ENCODE measurements at regions not wholly inside any gene's neighbourhood (a gene's known extent, or its start where the extent isn't known, plus 50 kb on each side); places are given as distances from the start of the nearest gene placed in this dataset.

- no peak for FAIRE-seq
- POLR2A ChIA-PET (ENCODE audit: partially characterized antibody) = no interaction called here
- TF ChIP-seq POLR2A (IDR thresholded peaks at IDR 0.05; ENCODE audit: control extremely low read depth in 1 of 2, low read depth in 2 of 2, low read length in 2 of 2) (no peak), TBP (IDR thresholded peaks at IDR 0.05; ENCODE audit: low read depth, low read length) (no peak), SRF (IDR thresholded peaks at IDR 0.05; ENCODE audit: low read depth, low read length) (no peak), KDM5A (IDR thresholded peaks at IDR 0.05; ENCODE audit: low read length) (no peak), POLR2AphosphoS5 (IDR thresholded peaks at IDR 0.05; ENCODE audit: low read depth, low read length) (no peak), CEBPB (IDR thresholded peaks at IDR 0.05; ENCODE audit: low read depth, low read length) (no peak), ATF2 (IDR thresholded peaks at IDR 0.05; ENCODE audit: low read length) (no peak), CTBP2 (IDR thresholded peaks at IDR 0.05; ENCODE audit: borderline replicate concordance, insufficient read depth, insufficient read length, low read length) (no peak), SP2 (IDR thresholded peaks at IDR 0.05; ENCODE audit: low read length) (no peak), RFX5 (IDR thresholded peaks at IDR 0.05; ENCODE audit: borderline replicate concordance, low read depth, low read length) (no peak), NRF1 (IDR thresholded peaks at IDR 0.05; ENCODE audit: low read depth, low read length) (no peak), BRCA1 (IDR thresholded peaks at IDR 0.05; ENCODE audit: low read depth, low read length) (no peak), HDAC6 (IDR thresholded peaks at IDR 0.05; ENCODE audit: low read depth, low read length) (no peak)
- TF ChIP-seq, protein P1, sequence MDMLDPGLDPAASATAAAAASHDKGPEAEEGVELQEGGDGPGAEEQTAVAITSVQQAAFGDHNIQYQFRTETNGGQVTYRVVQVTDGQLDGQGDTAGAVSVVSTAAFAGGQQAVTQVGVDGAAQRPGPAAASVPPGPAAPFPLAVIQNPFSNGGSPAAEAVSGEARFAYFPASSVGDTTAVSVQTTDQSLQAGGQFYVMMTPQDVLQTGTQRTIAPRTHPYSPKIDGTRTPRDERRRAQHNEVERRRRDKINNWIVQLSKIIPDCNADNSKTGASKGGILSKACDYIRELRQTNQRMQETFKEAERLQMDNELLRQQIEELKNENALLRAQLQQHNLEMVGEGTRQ (IDR thresholded peaks at IDR 0.05; ENCODE audit: low read length) = no peak
These were observed 399.2 kb upstream of the KIF2A start for GRCh38 chr5:61906820-61907219.

More at GRCh38 chr5:61906820-61907219, 399.2 kb upstream of the KIF2A start:
- no peaks in the 10 kb centered on the region for H3K36me3 ChIP-seq (ENCODE audit: control insufficient read depth in 2 of 4, insufficient read depth in 4 of 4, low read length in 3 of 4)
- H3K23ac ChIP-seq (ENCODE audit: insufficient read length) = no peak overlapping the region
- no peak overlapping the region for H4K8ac ChIP-seq (ENCODE audit: extremely low read depth, insufficient read depth, low read length)
- no peaks in the 10 kb centered on the region for H3K79me1 ChIP-seq (ENCODE audit: low read depth, low read length)
- H3K18ac ChIP-seq (ENCODE audit: extremely low read depth, low read length) = no peak overlapping the region
- H2BK20ac ChIP-seq (ENCODE audit: low read length) = no peak overlapping the region
- no peak overlapping the region for H3K14ac ChIP-seq (ENCODE audit: insufficient read length)
- no peak overlapping the region for H3K4ac ChIP-seq (replicated peaks; ENCODE audit: insufficient read length, low read depth, low read length)
- H3K27ac ChIP-seq (ENCODE audit: low read depth, low read length) = no peak overlapping the region
- no peak overlapping the region for H2BK5ac ChIP-seq (ENCODE audit: low read depth, low read length)
- no peak overlapping the region for H2BK120ac ChIP-seq (replicated peaks; ENCODE audit: low read depth, low read length)
- H4K20me1 ChIP-seq (replicated peaks in 1 of 2; ENCODE audit: control insufficient read depth in 1 of 2, insufficient read depth in 2 of 2, low read length in 2 of 2) = no peaks in the 10 kb centered on the region
- no peaks in the 10 kb centered on the region for H3K23me2 ChIP-seq (ENCODE audit: low read depth, low read length)
- no peak overlapping the region for H2AK5ac ChIP-seq (ENCODE audit: low read depth, low read length)
- no peak overlapping the region for H3K4me2 ChIP-seq (ENCODE audit: insufficient read depth in 1 of 2, low read depth in 2 of 2, low read length in 2 of 2)
- CTCF ChIA-PET (ENCODE audit: partially characterized antibody) = no interaction called here
- 85% methylated on average over 5 of the region's 5 CpGs; no CpG with 5 or more reads in 1 of the 2 experiments for WGBS, 2 experiments (ENCODE audit: extremely low coverage in 1 of 2, insufficient coverage in 1 of 2, insufficient read length in 1 of 2, insufficient replicate concordance in 2 of 2, low coverage in 1 of 2, low lambda C conversion rate in 2 of 2, missing lambda C conversion rate in 1 of 2)
- H4K5ac ChIP-seq (ENCODE audit: insufficient read length, low read depth, low read length) = no peak overlapping the region
- H2AFZ ChIP-seq (ENCODE audit: low read length) = no peak overlapping the region
- no peak for DNase-seq (ENCODE audit: low read depth in 1 of 2, low spot score in 2 of 2)
- H3K27me3 ChIP-seq (replicated peaks in 1 of 4; ENCODE audit: control insufficient read depth in 3 of 4, extremely low read depth in 1 of 4, insufficient read depth in 3 of 4, low read length in 3 of 4) = no peaks in the 10 kb centered on the region
- H3K79me2 ChIP-seq (ENCODE audit: control insufficient read depth in 1 of 2, insufficient read depth in 2 of 2, low read length in 2 of 2) = no peaks in the 10 kb centered on the region
- H3K56ac ChIP-seq (replicated peaks; ENCODE audit: insufficient read length, low read depth, low read length) = no peak overlapping the region
- H2BK12ac ChIP-seq (ENCODE audit: low read depth, low read length) = no peak overlapping the region
- no peak overlapping the region for H3K9ac ChIP-seq (replicated peaks in 1 of 4; ENCODE audit: extremely low read depth in 1 of 4, low read depth in 3 of 4, low read length in 3 of 4)
- H4K91ac ChIP-seq (replicated peaks; ENCODE audit: insufficient read length, low read length) = no peak overlapping the region
- H3K4me3 ChIP-seq (ENCODE audit: extremely low read depth in 1 of 4, insufficient read depth in 2 of 4, low read depth in 3 of 4, low read length in 4 of 4) = no peak overlapping the region
- no peak overlapping the region for H2BK15ac ChIP-seq (ENCODE audit: low read length)
- no peaks in the 10 kb centered on the region for H3K9me3 ChIP-seq (ENCODE audit: insufficient read depth in 2 of 2, low read depth in 1 of 2, low read length in 1 of 2)
- H3K4me1 ChIP-seq (replicated peaks in 1 of 4; ENCODE audit: control insufficient read depth in 3 of 4, insufficient read depth in 4 of 4, low read length in 3 of 4) = no peaks in the 10 kb centered on the region
